ENCODE measurements at regions not wholly inside any gene's neighbourhood (a gene's known extent, or its start where the extent isn't known, plus 50 kb on each side); places are given as distances from the start of the nearest gene placed in this dataset.

DNA sequence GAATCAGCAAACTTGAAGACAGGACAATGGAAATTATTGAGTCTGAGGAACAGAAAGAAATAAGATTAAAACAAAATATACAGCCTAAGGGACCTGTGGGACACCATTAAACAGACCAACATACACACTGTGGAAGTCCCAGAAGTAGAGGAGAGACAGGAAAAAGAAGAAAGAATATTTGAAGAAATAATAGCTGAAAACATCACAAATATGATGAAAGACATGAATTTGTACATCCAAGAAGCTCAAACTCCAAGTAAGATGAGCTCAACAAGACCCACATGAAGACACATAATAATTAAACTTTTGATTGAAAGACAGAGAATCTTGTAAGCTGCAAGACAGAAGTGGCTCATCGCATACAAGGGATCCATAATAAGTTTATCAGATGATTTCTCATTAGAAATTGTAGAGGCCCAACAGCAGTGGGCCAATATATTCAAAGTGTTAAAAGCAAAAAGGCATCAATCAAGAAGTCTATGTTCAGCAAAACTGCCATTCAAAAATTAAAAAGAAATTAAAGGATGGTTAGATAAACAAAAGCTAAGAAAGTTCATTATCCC, 311.3 kb upstream of the ADGRL2 start:
- no peak for DNase-seq (ENCODE audit: low read depth)

GRCh38 chr1:81484284-81484683, 316.4 kb upstream of the ADGRL2 start:
- DNase-seq (ENCODE audit: low read depth), result no peak

GRCh38 chr1:81478219-81478618, 322.5 kb upstream of the ADGRL2 start:
- DNase-seq (ENCODE audit: low read depth), result no peak

- DNase-seq (ENCODE audit: low read depth), result peak; percentile 13
These were observed 323.0 kb upstream of the ADGRL2 start for GRCh38 chr1:81477710-81478109.

DNA sequence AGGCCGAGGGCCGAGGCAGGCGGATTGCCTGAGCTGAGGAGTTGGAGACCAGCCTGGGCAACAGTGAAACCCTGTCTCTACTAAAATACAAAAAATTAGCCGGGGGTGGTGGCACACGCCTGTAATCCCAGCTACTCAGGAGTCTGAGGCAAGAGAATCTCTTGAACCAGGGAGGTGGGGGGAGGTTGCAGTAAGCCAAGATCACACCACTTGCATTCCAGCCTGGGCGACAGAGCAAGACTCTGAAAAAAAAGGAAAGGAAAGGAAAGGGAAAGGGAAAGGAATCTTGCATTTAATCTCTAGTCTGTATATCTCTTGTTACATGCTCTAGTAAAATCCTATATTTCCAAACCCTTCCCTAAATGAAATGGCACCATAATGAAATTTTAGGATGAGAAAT, 328.3 kb upstream of the ADGRL2 start:
- DNase-seq (ENCODE audit: low read depth), result no peak

GRCh38 chr1:81471255-81471654, 329.5 kb upstream of the ADGRL2 start:
- no peak for DNase-seq (ENCODE audit: low read depth)

DNA sequence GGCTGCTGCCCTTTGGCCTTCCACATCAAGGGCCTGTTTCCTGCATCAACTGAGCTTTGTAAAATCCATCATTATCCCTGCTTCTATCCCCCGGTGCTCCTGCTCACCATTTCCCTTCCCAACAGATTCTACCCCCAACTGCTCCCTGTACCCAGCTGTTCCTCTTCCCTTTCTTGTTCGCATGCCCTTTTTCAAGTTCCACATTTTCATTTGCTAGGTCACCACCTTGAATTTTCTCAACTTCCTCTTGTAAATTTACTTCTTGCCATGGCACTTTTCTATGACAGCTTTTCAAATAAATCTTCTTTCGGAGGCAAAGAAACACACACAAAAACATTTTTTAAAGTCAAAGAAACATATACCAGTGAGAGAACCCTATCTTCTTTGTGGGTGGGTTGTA, 330.5 kb upstream of the ADGRL2 start:
- no peak for DNase-seq (ENCODE audit: low read depth)

- DNase-seq (ENCODE audit: low read depth), result no peak
These were observed 333.4 kb upstream of the ADGRL2 start for GRCh38 chr1:81467383-81467782.

GRCh38 chr1:81466961-81467360, 333.8 kb upstream of the ADGRL2 start:
- no peak for DNase-seq (ENCODE audit: low read depth)

DNA sequence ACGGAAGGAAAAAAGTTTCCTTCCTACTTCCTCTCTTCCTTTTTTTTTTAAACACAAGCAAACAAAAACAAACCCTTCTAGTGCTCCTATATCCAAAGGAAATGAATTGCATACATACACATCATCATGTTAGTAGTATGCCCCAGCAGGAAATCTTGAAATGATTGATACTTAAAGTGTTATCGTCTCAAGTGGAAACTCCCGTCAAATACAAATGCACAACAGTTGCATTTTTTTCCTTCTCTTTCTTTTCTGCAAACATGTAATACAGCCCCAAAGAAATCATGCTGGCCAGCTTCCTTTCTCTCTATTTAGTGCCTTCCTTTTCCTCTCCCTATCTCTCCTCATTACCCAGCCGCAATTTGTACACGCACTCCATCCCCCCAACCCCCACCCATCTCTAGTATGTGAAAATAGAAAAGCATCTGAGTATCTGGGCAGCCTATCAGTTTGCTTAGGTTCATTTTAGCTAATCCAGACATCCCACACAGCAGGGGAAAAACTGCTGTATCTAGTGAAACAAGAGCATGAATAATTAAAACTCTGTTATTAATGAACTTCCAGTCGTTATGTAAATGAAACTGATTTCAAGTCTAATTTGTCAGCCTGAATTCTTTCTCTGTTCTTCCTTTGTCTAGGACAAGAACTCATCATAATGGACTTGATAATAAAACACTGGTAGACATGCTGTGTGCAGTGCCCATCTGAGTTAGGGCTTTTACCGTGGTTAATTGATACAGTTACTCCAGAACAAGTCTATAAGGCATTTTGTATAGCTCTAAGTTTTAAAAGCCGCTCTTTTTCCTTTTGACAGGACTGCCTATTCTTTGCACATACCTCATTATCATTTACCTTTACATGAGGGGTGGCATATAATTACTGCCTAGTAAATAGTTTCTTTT, 336.5 kb upstream of the ADGRL2 start:
- no peak for DNase-seq (ENCODE audit: low read depth)

GRCh38 chr1:81459043-81459442, 341.7 kb upstream of the ADGRL2 start:
- DNase-seq (ENCODE audit: low read depth), result no peak

GRCh38 chr1:81458186-81458585, 342.5 kb upstream of the ADGRL2 start:
- DNase-seq (ENCODE audit: low read depth), result no peak

- DNase-seq (ENCODE audit: low read depth), result no peak
These were observed 345.3 kb upstream of the ADGRL2 start for GRCh38 chr1:81455481-81455880.

DNA sequence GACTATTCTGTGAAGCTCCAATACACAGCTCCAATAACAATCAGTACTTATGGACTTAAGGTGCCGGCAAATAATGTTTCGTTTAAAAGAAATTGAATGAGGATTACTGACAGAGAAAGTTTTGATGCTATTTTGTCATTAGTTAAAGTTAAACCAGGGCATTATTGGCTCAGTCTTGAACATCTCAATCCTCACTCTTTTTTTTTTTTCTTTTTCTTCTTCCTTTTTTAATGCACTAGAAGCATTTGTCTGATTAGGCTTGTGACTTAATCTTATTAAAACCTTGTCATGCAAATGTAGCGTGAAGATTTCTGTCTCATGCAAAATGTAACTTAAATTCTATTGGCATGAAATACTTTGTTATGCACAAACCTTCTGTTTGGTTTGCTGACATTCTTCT, 346.8 kb upstream of the ADGRL2 start:
- DNase-seq (ENCODE audit: low read depth), result no peak

DNA sequence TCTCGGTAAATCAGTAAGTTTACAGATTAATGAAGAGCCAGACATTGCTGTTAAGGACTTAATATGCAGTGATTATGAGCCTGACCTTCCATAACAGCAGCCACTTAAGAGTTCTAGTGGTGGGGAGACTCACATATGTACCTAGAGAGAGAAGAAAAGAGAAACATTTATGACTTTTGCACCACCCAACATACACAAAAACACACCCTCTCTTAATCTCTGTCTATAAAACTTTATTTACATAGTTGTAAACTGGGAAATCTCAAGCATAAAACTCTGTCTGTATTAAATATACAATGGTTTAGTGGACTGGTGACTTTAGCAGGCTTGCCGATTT, 347.4 kb upstream of the ADGRL2 start:
- DNase-seq (ENCODE audit: low read depth), result no peak

GRCh38 chr1:81452693-81453366, 347.9 kb upstream of the ADGRL2 start:
- no peak for DNase-seq (ENCODE audit: low read depth)

DNA sequence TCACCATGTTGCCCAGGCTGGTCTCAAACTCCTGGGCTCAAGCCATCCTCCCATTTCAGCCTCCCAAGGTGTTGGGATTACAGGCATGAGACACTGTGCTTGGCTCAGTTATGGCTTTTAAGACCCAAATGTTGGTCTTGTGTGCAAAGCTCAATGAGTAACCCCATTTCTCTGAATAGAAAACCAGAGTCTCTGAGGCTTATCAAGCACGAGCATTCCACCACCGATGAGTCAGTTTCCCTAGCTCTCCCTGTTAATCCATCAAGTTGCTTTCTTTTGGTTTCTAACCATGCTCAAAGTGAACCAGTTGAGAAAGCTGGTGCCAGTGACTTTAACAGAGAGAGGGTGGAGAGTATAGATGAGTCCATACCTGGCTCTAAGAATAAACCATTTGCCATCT, 350.9 kb upstream of the ADGRL2 start:
- no peak for DNase-seq (ENCODE audit: low read depth)

DNA sequence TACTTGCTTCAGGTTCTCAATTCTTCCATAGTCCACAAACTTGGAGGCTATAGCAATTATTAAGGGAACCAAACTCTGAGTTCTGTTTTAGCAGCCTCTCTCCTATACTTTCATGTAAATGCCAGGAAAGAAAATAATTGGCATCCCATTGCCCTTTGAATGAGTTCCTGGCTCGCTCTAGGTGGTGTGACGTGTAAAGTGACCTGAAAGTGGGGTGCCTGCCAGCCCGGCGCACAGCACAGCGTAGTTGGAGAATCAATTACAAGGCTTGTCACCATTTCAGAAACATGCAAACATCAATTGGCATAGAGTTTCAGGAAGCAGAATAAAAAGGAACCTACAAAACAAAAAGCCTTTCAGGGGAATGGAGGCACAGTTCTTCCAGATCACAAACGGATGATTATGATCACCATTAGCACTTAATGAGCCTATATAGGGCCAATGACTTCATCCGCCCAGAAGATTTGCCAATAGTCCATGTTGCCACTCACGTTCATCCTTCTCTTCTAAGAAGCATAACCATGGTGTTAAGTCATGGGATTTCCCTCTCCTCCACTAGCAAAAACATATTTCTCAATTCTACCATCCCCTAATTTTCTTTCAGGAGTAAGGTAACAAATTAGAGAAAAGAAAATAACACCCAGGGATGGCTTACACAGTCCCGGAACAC, 354.6 kb upstream of the ADGRL2 start:
- DNase-seq (ENCODE audit: low read depth), result no peak

- no peak for DNase-seq (ENCODE audit: low read depth)
These were observed 357.4 kb upstream of the ADGRL2 start for GRCh38 chr1:81443288-81443687.

GRCh38 chr1:81439046-81439823, 361.5 kb upstream of the ADGRL2 start:
- no peak for DNase-seq (ENCODE audit: low read depth)

DNA sequence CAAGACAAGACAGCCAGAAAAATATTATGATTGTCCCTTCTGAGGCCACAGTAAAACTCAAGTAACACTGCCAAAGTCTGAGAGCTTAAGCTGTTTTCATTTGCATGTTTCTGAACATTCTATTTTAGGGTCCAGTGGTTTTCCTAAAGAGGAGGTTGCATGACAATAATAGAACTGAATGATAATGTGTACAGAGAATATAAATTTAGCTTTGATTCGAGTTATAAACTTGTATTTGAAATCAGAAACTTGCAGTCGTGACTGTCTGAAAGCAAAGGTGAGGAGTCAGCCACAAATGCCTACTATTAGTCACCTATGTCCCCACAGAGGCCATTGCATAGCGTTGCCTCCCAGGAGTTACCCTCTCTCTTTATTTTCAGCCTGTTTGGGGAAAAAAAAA, 363.1 kb upstream of the ADGRL2 start:
- DNase-seq (ENCODE audit: low read depth), result peak; percentile 4

DNA sequence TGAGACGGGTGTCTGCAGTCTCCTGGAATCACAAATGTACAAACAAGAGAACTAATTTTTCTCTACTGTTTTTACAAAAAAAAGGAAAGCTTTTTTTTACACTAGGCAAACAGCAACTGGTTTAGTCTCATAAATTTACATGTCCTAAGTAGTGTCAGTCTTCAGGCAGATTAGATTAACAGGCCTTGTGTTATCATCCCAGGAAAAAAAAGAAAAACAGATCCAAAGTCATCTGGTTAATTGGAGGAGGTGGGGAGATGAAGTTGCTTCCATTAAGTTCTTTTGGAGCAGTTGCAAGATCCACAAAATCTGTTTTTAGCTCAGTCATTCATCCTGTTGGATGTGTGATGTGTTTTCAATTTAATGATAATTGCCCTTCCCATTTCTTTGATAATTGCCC, 363.5 kb upstream of the ADGRL2 start:
- no peak for DNase-seq (ENCODE audit: low read depth)

All from stromal cell of bone marrow (primary cell).